ENCODE measurements at regions not wholly inside any gene's neighbourhood (a gene's known extent, or its start where the extent isn't known, plus 50 kb on each side); places are given as distances from the start of the nearest gene placed in this dataset.

GRCh38 chr9:24846248-24846912 is 300.7 kb upstream of the IZUMO3 start:
- DNase-seq (ENCODE audit: low spot score in 2 of 2), result no peak
- Histone ChIP-seq H3K27ac (no peak overlapping the region), H3K27me3 (no peaks in the 10 kb centered on the region), H3K9me3 (no peaks in the 10 kb centered on the region), H3K4me1 (no peaks in the 10 kb centered on the region), H3K36me3 (no peaks in the 10 kb centered on the region), H3K4me3 (no peak overlapping the region)
- no peak for TF ChIP-seq CTCF (IDR thresholded peaks at IDR 0.05)
- intact Hi-C loops (cut with DNase I), result no loop called here

GRCh38 chr9:24844217-24844616 is 298.5 kb upstream of the IZUMO3 start:
- Histone ChIP-seq H3K27me3 (no peaks in the 10 kb centered on the region), H3K36me3 (no peaks in the 10 kb centered on the region), H3K4me3 (no peak overlapping the region), H3K27ac (no peak overlapping the region), H3K4me1 (no peaks in the 10 kb centered on the region), H3K9me3 (no peaks in the 10 kb centered on the region)
- intact Hi-C loops (cut with DNase I), result no loop called here
- no peak for TF ChIP-seq CTCF (IDR thresholded peaks at IDR 0.05)
- no peak for DNase-seq (ENCODE audit: low spot score in 2 of 2)

GRCh38 chr9:24841993-24842392 is 296.3 kb upstream of the IZUMO3 start:
- Histone ChIP-seq H3K4me3 (no peak overlapping the region), H3K27ac (no peak overlapping the region)

GRCh38 chr9:24832307-24832706 is 286.6 kb upstream of the IZUMO3 start:
- intact Hi-C loops (cut with DNase I), result no loop called here
- DNase-seq (ENCODE audit: low spot score in 2 of 2), result no peak
- Histone ChIP-seq H3K4me3 (no peak overlapping the region), H3K9me3 (no peaks in the 10 kb centered on the region), H3K36me3 (no peaks in the 10 kb centered on the region), H3K4me1 (no peaks in the 10 kb centered on the region), H3K27ac (no peak overlapping the region), H3K27me3 (no peaks in the 10 kb centered on the region)
- TF ChIP-seq CTCF (IDR thresholded peaks at IDR 0.05), result no peak

More at GRCh38 chr9:24841993-24842392, 296.3 kb upstream of the IZUMO3 start:
- H3K27me3 ChIP-seq, result no peaks in the 10 kb centered on the region
- no peaks in the 10 kb centered on the region for H3K9me3 ChIP-seq
- no peak for TF ChIP-seq CTCF (IDR thresholded peaks at IDR 0.05)
- intact Hi-C loops (cut with DNase I), result no loop called here
- no peaks in the 10 kb centered on the region for H3K4me1 ChIP-seq
- no peaks in the 10 kb centered on the region for H3K36me3 ChIP-seq
- no peak for DNase-seq (ENCODE audit: low spot score in 2 of 2)

GRCh38 chr9:24828687-24829086 is 283.0 kb upstream of the IZUMO3 start:
- DNase-seq (ENCODE audit: low spot score in 2 of 2), result no peak
- no peak for TF ChIP-seq CTCF (IDR thresholded peaks at IDR 0.05)
- H3K27me3 ChIP-seq, result no peaks in the 10 kb centered on the region
- H3K4me3 ChIP-seq, result no peak overlapping the region
- intact Hi-C loops (cut with DNase I), result no loop called here
- no peaks in the 10 kb centered on the region for H3K9me3 ChIP-seq
- no peaks in the 10 kb centered on the region for H3K36me3 ChIP-seq
- no peaks in the 10 kb centered on the region for H3K4me1 ChIP-seq
- no peak overlapping the region for H3K27ac ChIP-seq

- no peaks in the 10 kb centered on the region for H3K4me1 ChIP-seq
- no peaks in the 10 kb centered on the region for H3K9me3 ChIP-seq
- no peak for TF ChIP-seq CTCF (IDR thresholded peaks at IDR 0.05)
- no peak for DNase-seq (ENCODE audit: low spot score in 2 of 2)
- no peaks in the 10 kb centered on the region for H3K36me3 ChIP-seq
- no peak overlapping the region for H3K27ac ChIP-seq
- no peaks in the 10 kb centered on the region for H3K27me3 ChIP-seq
- no peak overlapping the region for H3K4me3 ChIP-seq
- intact Hi-C loops (cut with DNase I), result no loop called here
These were observed 278.9 kb upstream of the IZUMO3 start for GRCh38 chr9:24824607-24825006.

All from ascending aorta (tissue), 2 donors.